HG02588 (cell line): ENCODE measurements at regions not wholly inside any gene's neighbourhood (a gene's known extent, or its start where the extent isn't known, plus 50 kb on each side); places are given as distances from the start of the nearest gene placed in this dataset.
"Not testable (repeated sequence)": the region's sequence is repeated elsewhere in the genome, so short reads cannot be mapped to it uniquely, and the experiment has no call there.

ENCODE experiments used
- ATAC-seq: cut with Tn5 transposase; IDR thresholded peaks from one replicate; pipeline ENCODE4 v1.9.1; 2021; ENCODE audit warnings: mild to moderate bottlenecking, moderate library complexity; ENCODE audit not compliant: unreplicated experiment

- ATAC-seq: not testable (repeated sequence)
Observed at GRCh38 chr2:131824986-131825385, 297.3 kb downstream of the CCDC74A start.

- ATAC-seq: no peak
Observed at GRCh38 chr2:131827481-131828163, 299.9 kb downstream of the CCDC74A start.

- no peak for ATAC-seq
Observed at GRCh38 chr2:131828164-131828561, 300.5 kb downstream of the CCDC74A start.

- ATAC-seq: not testable (repeated sequence)
Observed at GRCh38 chr2:131828633-131829455, 301.2 kb downstream of the CCDC74A start.

GRCh38 chr2:131829456-131830241 is 302.0 kb downstream of the CCDC74A start:
- ATAC-seq: not testable (repeated sequence)

- not testable (repeated sequence) for ATAC-seq
Observed at GRCh38 chr2:131830242-131830945, 302.7 kb downstream of the CCDC74A start.

GRCh38 chr2:131830946-131831310 is 303.2 kb downstream of the CCDC74A start:
- not testable (repeated sequence) for ATAC-seq

GRCh38 chr2:131831450-131832208 is 303.9 kb downstream of the CCDC74A start:
- ATAC-seq: peak; percentile 51

GRCh38 chr2:131832209-131832780 is 304.6 kb downstream of the CCDC74A start:
- ATAC-seq: not testable (repeated sequence)

GRCh38 chr2:131832917-131833316 is 305.2 kb downstream of the CCDC74A start:
- not testable (repeated sequence) for ATAC-seq

- ATAC-seq: not testable (repeated sequence)
Observed at GRCh38 chr2:131833367-131834202, 305.9 kb downstream of the CCDC74A start.

- ATAC-seq: not testable (repeated sequence)
Observed at GRCh38 chr2:131834203-131835020, 306.7 kb downstream of the CCDC74A start.

- ATAC-seq: not testable (repeated sequence)
Observed at GRCh38 chr2:131835022-131835421, 307.3 kb downstream of the CCDC74A start.

GRCh38 chr2:131835621-131836091 is 308.0 kb downstream of the CCDC74A start:
- no peak for ATAC-seq

- ATAC-seq: not testable (repeated sequence)
Observed at GRCh38 chr2:131836116-131836515, 308.4 kb downstream of the CCDC74A start.

- ATAC-seq: not testable (repeated sequence)
Observed at GRCh38 chr2:131844044-131844443, 316.4 kb downstream of the CCDC74A start.

GRCh38 chr2:131856202-131856601 is 305.6 kb downstream of the ANKRD30BL start:
- not testable (repeated sequence) for ATAC-seq

- ATAC-seq: not testable (repeated sequence)
Observed at GRCh38 chr2:131858197-131858596, 303.6 kb downstream of the ANKRD30BL start.
